Activated B cell treated with CpG ODN at 0.5 μM for 24 hours (primary cell): ENCODE measurements at regions not wholly inside any gene's neighbourhood (a gene's known extent, or its start where the extent isn't known, plus 50 kb on each side); places are given as distances from the start of the nearest gene placed in this dataset.

Experiments
- ATAC-seq: fragments of 200-7000 bp; cut with Tn5 transposase; one replicate; pipeline ENCODE4 v1.10.0; 2021; ENCODE audit warnings: low read depth, mild to moderate bottlenecking, moderate library complexity
- CTCF ChIA-PET: fragments of 350-600 bp; sonication (Branson Sonifier 250); formaldehyde crosslinking; loops from one replicate; lab custom pipeline; 2021; ENCODE audit warnings: antibody characterized with exemption; lab: Charles Lee
- POLR2A ChIA-PET: fragments of 350-600 bp; sonication (Branson Sonifier 250); formaldehyde crosslinking; loops from one replicate; lab custom pipeline; 2021; ENCODE audit warnings: antibody characterized with exemption; lab: Charles Lee
- DNase-seq: peaks from one replicate; pipeline ENCODE4 v3.0.0; 2022
- H3K27ac Mint-ChIP-seq: one replicate; pipeline ENCODE4 v1.8.0; 2020; ENCODE audit warnings: mixed read lengths
- H3K27me3 Mint-ChIP-seq: one replicate; pipeline ENCODE4 v1.8.0; 2021; ENCODE audit warnings: mixed read lengths
- H3K36me3 Mint-ChIP-seq: one replicate; pipeline ENCODE4 v1.8.0; 2021; ENCODE audit warnings: low read depth, mixed read lengths
- H3K4me1 Mint-ChIP-seq: one replicate; pipeline ENCODE4 v1.8.0; 2021; ENCODE audit warnings: mixed read lengths
- H3K4me3 Mint-ChIP-seq: one replicate; pipeline ENCODE4 v1.8.0; 2020; ENCODE audit warnings: mild to moderate bottlenecking, mixed read lengths
- H3K9me3 Mint-ChIP-seq: one replicate; pipeline ENCODE4 v1.8.0; 2020; ENCODE audit warnings: mixed read lengths
- CTCF ChIP-seq: fragments of 200-600 bp; IDR thresholded peaks from one replicate; pipeline ENCODE4 v1.8.0; 2022; ENCODE audit warnings: antibody characterized with exemption, mild to moderate bottlenecking
- intact Hi-C: fragments of 100-400 bp; cut with micrococcal nuclease; formaldehyde crosslinking; loops from one replicate; pipeline ENCODE4 v1.15.1; 2024

GRCh38 chr1:30036666-30037065 lies 686.7 kb downstream of the MATN1 start:
- TF ChIP-seq CTCF = no peak
- Mint-ChIP-seq H3K4me1 (no peaks in the 10 kb centered on the region), H3K27ac (no peak overlapping the region), H3K4me3 (no peak overlapping the region), H3K27me3 (peaks cover 4% of the 10 kb centered on the region), H3K36me3 (no peaks in the 10 kb centered on the region), H3K9me3 (peaks cover 8% of the 10 kb centered on the region)
- CTCF ChIA-PET = no interaction called here
- intact Hi-C loops = no loop called here
- POLR2A ChIA-PET = no interaction called here
- ATAC-seq (no peak), DNase-seq (no peak)

- Mint-ChIP-seq H3K36me3 (no peaks in the 10 kb centered on the region), H3K4me3 (no peak overlapping the region), H3K27me3 (peaks cover 4% of the 10 kb centered on the region), H3K9me3 (peaks cover 8% of the 10 kb centered on the region), H3K4me1 (no peaks in the 10 kb centered on the region), H3K27ac (no peak overlapping the region)
- ChIA-PET POLR2A (no interaction called here), CTCF (no interaction called here)
- TF ChIP-seq CTCF = no peak
- intact Hi-C loops = no loop called here
- ATAC-seq = no peak
- DNase-seq = no peak
These were observed 687.2 kb downstream of the MATN1 start for GRCh38 chr1:30036229-30036547.

- CTCF ChIA-PET = no interaction called here
These were observed 687.7 kb downstream of the MATN1 start for GRCh38 chr1:30035522-30036228.

GRCh38 chr1:30034627-30035521 lies 688.5 kb downstream of the MATN1 start:
- no peak for ATAC-seq
- Mint-ChIP-seq H3K27me3 (peaks cover 4% of the 10 kb centered on the region), H3K4me1 (no peaks in the 10 kb centered on the region), H3K4me3 (no peak overlapping the region), H3K27ac (no peak overlapping the region), H3K9me3 (peaks cover 8% of the 10 kb centered on the region), H3K36me3 (no peaks in the 10 kb centered on the region)
- CTCF ChIA-PET = no interaction called here
- TF ChIP-seq CTCF = no peak
- intact Hi-C loops = no loop called here
- no peak for DNase-seq
- POLR2A ChIA-PET = no interaction called here

More at GRCh38 chr1:30035522-30036228, 687.7 kb downstream of the MATN1 start:
- TF ChIP-seq CTCF = no peak
- H3K27me3 Mint-ChIP-seq = peaks cover 4% of the 10 kb centered on the region
- ATAC-seq (no peak), DNase-seq (no peak)
- POLR2A ChIA-PET = no interaction called here
- no peak overlapping the region for H3K4me3 Mint-ChIP-seq
- H3K36me3 Mint-ChIP-seq = no peaks in the 10 kb centered on the region
- no peak overlapping the region for H3K27ac Mint-ChIP-seq
- H3K9me3 Mint-ChIP-seq = peaks cover 8% of the 10 kb centered on the region
- intact Hi-C loops = no loop called here
- no peaks in the 10 kb centered on the region for H3K4me1 Mint-ChIP-seq

GRCh38 chr1:30034105-30034626 lies 689.2 kb downstream of the MATN1 start:
- Mint-ChIP-seq H3K4me3 (no peak overlapping the region), H3K36me3 (no peaks in the 10 kb centered on the region), H3K27me3 (peaks cover 4% of the 10 kb centered on the region), H3K27ac (no peak overlapping the region), H3K4me1 (no peaks in the 10 kb centered on the region), H3K9me3 (peaks cover 8% of the 10 kb centered on the region)
- DNase-seq (no peak), ATAC-seq (no peak)
- TF ChIP-seq CTCF = no peak
- ChIA-PET POLR2A (no interaction called here), CTCF (no interaction called here)
- intact Hi-C loops = no loop called here
